OCI-M1 (cell line): ENCODE measurements at regions not wholly inside any gene's neighbourhood (a gene's known extent, or its start where the extent isn't known, plus 50 kb on each side); places are given as distances from the start of the nearest gene placed in this dataset.
"Not testable (repeated sequence)": the region's sequence is repeated elsewhere in the genome, so short reads cannot be mapped to it uniquely, and the experiment has no call there.

Experiments
- DNase-seq: peaks from one replicate; lab custom pipeline; 2025; lab: John Stamatoyannopoulos, UW

GRCh38 chr7:6882321-6882721, 56.2 kb upstream of the CCZ1B start:
- DNase-seq, result not testable (repeated sequence)

GRCh38 chr7:6883756-6884155, 57.7 kb upstream of the CCZ1B start:
- DNase-seq, result not testable (repeated sequence)

DNA sequence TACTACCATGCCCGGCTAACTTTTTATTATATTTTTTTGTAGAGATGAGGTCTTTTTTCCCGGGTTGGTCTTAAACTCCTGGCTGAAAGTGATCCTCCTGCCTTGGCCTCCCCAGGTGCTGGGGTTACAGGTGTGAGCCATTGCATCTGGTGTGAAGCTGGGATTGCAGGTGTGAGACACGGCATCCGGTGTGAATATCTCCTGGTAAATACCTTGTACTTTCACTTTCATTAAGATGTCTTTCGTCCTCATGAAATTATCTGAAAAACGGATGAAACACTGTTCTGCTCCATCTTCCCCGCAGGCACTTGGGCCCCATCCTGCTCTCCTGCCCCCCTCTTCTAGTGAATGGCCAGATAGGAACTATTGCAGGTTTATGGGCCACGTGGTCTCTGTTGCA, 60.1 kb upstream of the CCZ1B start:
- no peak for DNase-seq

DNA sequence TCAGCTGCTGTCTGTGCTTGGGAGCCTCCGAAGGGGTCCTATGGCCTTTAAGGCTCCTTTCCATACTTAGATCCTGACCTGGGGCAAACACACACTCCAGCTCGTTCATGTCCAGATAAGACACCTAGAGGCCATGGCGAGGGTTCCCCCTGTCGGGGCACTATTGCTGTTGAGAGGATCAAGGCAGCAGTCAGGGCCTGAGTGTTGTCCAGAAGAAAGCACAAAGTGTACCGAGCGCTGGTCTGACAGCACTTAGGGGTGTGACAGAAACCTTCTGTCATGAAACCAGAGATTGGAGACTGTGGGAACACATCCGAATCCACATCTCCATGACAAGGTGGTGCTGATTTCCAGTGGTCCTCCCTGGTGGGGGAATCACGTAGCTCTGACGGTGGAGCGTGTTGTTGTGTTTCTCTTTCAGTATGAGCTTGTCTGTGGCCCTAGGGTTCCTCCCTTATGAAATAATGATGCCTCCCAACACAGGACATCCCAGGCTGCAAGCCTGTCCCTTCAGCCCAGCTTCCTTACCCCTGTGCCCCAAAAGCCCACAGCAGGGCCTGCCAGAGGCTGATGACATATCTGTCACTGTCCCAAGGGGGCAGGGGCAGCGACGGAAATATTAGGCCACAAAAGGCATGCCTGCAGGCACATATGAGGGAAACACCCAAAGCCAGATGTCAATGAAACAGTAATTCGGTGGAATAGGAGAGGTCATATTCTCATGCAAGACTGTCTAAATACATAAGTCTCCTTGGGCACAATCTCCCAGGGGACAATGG, 62.4 kb upstream of the CCZ1B start:
- DNase-seq, result not testable (repeated sequence)

- DNase-seq, result no peak
Measured at GRCh38 chr7:6889252-6889812, 63.3 kb upstream of the CCZ1B start.

DNA sequence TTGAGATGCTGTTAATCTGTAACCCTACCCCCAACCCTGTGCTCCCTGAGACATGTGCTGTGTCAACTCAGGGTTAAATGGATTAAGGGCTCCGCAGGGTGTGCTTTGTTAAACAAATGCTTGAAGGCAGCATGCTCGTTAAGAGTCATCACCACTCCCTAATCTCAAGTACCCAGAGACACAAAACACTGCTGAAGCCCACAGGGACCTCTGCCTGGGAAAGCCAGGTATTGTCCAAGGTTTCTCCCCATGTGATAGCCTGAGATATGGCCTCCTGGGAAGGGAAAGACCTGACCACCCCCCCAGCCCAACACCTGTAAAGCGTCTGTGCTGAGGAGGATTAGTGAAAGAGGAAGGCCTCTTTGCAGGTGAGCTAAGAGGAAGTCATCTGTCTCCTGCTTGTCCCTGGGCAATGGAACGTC, 76.0 kb upstream of the CCZ1B start:
- DNase-seq, result not testable (repeated sequence)

DNA sequence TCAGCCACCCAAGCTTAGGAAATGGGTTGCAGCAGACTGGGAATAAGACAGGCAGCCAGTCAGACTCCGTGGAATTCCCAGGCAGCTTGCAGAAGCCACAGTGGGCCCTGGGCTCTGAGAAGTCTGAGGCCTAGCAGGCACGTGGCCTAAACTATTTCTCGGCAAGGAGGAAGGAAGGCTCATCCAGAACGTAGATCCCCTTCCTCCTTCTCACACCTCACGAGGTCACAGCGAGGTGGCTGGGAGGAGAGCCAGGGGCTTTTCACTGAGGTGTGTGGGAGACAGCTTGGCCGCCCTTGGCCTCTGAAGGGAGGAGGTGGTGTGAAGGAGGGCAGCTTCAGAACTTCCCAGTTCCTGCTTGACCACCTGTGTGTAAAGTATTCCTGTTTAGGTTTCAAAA, 77.2 kb upstream of the CCZ1B start:
- not testable (repeated sequence) for DNase-seq

DNA sequence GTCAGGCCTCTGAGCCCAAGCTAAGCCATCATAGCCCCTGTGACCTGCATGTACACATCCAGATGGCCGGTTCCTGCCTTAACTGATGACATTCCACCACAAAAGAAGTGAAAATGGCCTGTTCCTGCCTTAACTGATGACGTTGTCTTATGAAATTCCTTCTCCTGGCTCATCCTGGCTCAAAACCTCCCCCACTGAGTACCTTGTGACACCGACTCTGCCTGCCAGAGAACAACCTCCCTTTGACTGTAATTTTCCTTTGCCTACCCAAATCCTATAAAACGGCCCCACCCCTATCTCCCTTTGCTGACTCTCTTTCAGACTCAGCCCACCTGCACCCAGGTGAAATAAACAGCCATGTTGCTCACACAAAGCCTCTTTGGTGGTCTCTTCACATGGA, 77.7 kb upstream of the CCZ1B start:
- not testable (repeated sequence) for DNase-seq

GRCh38 chr7:6917258-6917657, 91.2 kb upstream of the CCZ1B start:
- no peak for DNase-seq

DNA sequence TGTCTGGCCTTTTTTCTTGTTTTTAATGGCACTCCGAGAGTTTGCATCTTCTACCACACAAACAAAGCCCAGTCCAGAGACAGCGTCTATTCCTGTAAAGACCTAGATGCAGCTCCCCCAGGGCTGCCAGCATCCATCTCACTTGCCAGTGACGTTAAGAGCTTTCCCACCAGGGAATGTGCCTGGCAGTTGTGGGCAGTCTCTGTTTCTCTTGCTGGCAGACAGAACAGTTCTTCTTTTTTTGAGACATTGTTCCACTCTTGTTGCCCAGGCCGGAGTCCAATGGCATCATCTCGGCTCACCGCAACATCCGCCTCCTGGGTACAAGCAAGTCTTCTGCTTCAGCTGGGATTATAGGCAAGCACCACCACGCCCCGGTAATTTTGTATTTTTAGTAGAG, 93.1 kb upstream of the CCZ1B start:
- DNase-seq, result not testable (repeated sequence)

GRCh38 chr7:6924523-6924922, 98.4 kb upstream of the CCZ1B start:
- not testable (repeated sequence) for DNase-seq

DNA sequence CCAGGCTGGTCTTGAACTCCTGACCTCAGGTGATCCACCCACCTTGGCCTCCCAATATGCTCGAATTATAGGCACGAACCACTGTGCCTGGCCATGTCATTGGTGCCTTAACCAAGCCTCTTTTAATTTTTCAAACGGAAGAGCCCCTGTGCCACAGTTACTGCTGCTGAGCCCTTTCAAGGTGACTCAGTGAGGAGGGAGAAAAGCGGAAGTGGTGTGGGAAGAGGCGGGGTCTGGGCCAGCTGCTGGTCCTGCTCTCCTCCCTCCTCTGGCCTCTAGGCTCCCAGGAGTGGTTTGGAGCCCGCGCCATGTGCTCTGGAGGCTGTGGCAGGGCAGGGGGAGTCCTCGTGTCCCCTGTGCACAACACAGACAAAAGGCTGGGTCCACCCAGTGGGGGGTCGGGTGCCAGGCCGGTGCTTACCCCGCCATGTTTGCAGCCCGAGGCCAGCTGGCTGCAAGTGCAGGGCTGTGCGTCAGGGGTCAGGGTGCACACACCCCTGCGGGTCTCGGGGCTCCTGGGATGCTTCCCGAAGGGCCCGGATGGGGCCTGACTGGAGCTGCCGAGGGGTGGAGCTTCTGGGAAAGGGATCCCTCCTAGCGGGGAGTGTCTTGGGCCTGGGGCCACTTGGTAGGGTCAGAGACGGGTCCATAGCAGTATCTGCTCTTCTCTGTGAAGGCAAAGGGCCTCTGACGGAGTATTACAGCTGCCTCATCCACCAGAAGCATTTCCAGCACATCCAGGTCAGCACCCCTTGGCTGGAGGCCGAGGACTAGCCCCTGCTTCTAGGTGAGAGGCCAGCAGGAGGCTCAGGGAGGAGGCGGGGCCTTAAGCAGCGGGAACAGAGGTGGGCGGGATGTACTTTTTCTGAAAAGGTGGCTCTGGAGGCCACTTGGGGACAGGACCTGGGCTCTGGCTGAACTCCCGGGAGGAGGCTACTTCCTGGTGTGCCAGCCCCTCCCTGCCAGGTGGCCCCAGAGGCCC, 100.4 kb upstream of the CCZ1B start:
- peak; percentile 37 for DNase-seq

- not testable (repeated sequence) for DNase-seq
Measured at GRCh38 chr7:6927643-6928042, 101.6 kb upstream of the CCZ1B start.

DNA sequence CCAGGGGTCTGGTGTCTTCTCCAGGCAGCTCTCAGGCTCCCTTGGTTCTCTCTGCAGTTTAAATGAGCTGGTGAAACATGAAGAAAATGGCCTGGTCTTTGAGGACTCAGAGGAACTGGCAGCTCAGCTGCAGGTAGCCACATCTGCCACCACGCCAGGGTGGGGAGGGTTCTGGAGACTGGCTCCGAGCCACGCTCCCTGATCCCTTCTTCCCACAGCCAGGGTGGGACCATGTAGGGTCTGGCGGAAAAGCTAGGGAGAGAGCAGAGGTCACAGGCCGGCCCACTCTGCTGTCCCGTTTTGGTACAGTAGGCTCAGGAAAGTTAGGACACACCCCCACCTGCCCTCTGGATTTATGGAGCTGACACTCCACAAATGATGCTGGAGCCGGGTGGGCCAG, 103.5 kb upstream of the CCZ1B start:
- DNase-seq, result not testable (repeated sequence)

- not testable (repeated sequence) for DNase-seq
Measured at GRCh38 chr7:6930081-6930635, 104.1 kb upstream of the CCZ1B start.

DNA sequence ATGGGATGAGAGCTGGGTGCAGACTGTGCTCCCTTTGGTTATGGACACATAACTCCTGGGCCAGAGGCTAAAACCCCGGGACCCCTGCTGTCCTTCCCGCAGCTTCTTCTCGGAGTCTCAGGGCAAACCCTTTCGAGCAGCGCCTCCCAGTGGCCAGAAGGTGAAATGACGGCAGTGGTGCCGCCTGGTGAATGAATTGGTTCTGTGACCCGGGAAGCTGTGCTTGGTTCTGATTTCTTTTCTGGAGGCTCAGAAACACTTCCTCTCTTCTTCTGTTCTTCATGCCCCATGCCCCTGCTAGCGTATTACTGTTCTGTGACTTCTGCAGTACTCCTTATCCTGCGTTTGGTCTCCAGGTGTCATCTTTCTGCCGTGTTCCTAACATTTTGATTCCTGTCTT, 104.7 kb upstream of the CCZ1B start:
- peak; percentile 29 for DNase-seq

DNA sequence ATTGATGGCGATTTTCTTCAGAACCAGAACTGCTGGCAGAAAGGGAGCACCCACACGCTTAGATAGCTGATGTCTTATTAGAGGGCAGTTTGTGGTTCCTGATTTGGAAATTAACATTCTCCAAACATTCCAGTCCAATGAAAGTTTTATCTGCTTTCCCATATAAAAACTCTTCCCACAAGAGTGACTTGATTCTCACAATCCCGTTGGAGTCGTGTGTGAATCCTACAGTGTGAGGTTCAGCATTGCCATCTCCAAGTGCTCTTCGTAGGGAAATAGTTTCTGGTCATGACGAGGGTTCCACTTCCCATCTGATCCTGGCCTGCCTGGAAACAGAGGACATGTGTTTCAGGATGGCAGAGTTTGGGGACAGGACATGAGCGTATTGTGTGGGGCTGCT, 105.4 kb upstream of the CCZ1B start:
- not testable (repeated sequence) for DNase-seq

DNA sequence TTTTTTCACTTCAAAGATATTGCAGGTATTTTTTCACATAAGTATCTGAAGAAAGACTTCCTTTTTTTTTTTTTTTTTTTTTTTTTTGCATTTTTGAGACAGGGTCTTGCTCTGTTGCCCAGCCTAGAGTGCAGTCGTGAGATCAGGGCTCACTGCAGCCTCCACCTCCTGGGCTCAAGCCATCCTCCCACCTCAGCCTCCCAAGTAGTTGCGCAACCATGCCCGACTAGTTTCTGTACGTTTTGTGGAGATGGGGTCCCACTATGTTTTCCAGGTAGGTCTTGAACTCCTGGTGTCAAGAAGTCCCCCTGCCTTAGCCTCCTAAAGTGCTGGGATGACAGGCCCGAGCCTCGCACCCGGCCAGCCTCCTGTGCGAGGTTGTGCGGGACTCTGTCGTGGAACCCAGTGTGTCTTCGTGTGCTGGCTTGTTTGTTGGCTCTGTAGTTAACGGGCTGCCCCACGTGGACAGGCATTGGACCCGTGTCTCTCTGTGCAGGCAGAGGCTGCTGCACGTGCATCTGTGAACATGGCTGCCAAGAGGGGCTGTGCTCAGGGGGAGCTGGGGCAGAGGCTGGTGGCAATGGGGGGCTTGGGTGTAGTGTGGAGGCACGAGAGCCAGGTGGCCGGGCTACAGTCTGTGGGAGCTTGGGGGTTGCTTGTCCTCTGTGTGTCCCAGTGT, 108.0 kb upstream of the CCZ1B start:
- DNase-seq, result not testable (repeated sequence)

DNA sequence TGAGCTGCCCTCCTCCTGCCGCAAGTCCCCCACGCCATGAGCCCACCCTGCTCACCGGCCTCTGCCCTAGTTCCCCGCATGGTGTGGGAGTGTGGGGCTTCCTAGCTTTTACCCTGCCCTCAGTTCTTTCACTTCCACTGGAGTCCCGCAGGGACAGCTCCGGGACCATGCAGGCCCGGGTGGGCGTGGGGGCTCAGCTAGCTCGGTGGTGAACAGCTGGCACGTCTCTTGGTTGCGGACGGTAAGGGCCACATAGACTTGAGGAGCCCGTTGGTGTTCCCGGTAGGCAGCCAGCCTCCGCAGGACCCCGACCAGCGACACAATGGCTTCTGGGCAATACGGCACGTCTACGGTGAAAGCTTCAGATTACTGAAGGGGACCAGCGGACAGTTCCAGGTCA, 108.9 kb upstream of the CCZ1B start:
- no peak for DNase-seq

- not testable (repeated sequence) for DNase-seq
Measured at GRCh38 chr7:6936626-6937025, 110.6 kb upstream of the CCZ1B start.

GRCh38 chr7:6937746-6938145, 111.7 kb upstream of the CCZ1B start:
- not testable (repeated sequence) for DNase-seq

DNA sequence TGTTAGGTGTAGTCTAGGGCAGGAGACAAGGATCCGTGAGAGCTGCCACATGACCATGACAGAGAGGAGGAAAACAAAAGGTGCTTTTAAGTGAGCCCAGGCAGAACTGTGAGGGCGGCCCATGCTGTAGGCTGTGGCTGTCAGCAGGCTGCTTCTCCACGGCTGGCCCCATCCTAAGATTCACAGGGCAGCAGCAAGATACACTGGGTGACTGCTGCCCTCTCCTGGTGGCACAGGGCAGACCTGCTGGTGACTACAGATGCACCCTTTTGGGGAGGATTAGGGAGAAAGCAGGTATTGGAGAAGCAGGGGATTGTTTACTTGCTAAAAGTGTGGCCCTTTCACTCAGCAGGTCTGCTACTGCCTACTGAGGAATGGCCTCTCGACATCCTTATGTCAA, 112.2 kb upstream of the CCZ1B start:
- DNase-seq, result peak; percentile 21
